Esophagus squamous epithelium (tissue), 4 donors: ENCODE measurements at regions not wholly inside any gene's neighbourhood (a gene's known extent, or its start where the extent isn't known, plus 50 kb on each side); places are given as distances from the start of the nearest gene placed in this dataset.

Experiments used
- POLR2A ChIP-seq, 4 donors: fragments of 450-650 bp; IDR thresholded peaks; one replicate each; pipeline ENCODE4 v1.6.1; 2017; ENCODE audit warnings: antibody characterized with exemption in 4 of 4, mild to moderate bottlenecking in 4 of 4, moderate library complexity in 3 of 4
- TF ChIP-seq, protein P1 (sequence below), 6 experiments: fragments of 450-650 bp in 4 of 6; fragments of 200-600 bp in 2 of 6; sonication (generic) in 2 of 6; IDR thresholded peaks; one replicate each; pipeline ENCODE4 v1.5.1; 2016 to 2019; ENCODE audit warnings: antibody characterized with exemption in 6 of 6, mild to moderate bottlenecking in 4 of 6, moderate library complexity in 4 of 6

DNA sequence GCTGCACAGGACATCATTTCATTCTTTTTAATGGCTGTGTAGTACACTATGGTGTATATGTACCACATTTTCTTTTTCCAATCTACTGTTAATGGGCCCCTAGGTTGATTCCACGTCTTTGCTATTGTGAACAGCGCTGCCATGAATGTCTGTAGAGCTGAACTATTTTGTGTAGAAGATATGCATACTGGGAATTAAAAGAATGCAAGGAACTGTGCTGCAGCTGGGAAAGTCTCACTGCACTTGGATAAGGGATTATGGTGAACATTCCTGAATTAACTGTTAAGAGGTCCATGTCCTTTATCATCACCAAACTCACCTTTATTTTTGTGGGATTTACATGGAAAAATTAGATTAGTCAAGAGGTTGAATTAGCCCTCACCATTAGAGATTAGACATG lies 224.7 kb downstream of the SNX19 start:
- TF ChIP-seq, protein P1, sequence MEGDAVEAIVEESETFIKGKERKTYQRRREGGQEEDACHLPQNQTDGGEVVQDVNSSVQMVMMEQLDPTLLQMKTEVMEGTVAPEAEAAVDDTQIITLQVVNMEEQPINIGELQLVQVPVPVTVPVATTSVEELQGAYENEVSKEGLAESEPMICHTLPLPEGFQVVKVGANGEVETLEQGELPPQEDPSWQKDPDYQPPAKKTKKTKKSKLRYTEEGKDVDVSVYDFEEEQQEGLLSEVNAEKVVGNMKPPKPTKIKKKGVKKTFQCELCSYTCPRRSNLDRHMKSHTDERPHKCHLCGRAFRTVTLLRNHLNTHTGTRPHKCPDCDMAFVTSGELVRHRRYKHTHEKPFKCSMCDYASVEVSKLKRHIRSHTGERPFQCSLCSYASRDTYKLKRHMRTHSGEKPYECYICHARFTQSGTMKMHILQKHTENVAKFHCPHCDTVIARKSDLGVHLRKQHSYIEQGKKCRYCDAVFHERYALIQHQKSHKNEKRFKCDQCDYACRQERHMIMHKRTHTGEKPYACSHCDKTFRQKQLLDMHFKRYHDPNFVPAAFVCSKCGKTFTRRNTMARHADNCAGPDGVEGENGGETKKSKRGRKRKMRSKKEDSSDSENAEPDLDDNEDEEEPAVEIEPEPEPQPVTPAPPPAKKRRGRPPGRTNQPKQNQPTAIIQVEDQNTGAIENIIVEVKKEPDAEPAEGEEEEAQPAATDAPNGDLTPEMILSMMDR (IDR thresholded peaks at IDR 0.05) = no peak
- no peak for TF ChIP-seq POLR2A (IDR thresholded peaks at IDR 0.05)
